Thyroid gland (tissue), 4 donors: ENCODE measurements at regions not wholly inside any gene's neighbourhood (a gene's known extent, or its start where the extent isn't known, plus 50 kb on each side); places are given as distances from the start of the nearest gene placed in this dataset.
A peak's percentile ranks its signal among the peaks of the same experiment; 100 is the strongest.
"Not testable (repeated sequence)": the region's sequence is repeated elsewhere in the genome, so short reads cannot be mapped to it uniquely, and the experiment has no call there.

Experiments used
- DNase-seq, 2 donors: peaks; one replicate each; pipeline ENCODE4 v3.0.0-alpha.2; 2019
- H3K27ac ChIP-seq, 3 donors: fragments of 200-600 bp; sonication (generic); 1 replicate in 2 of 3; 2 replicates in 1 of 3; pipeline ENCODE4 v1.5.1; 2016 to 2019; ENCODE audit warnings: mild to moderate bottlenecking in 1 of 3, moderate library complexity in 1 of 3
- H3K27me3 ChIP-seq: fragments of 200-600 bp; sonication (generic); one replicate; pipeline ENCODE4 v1.5.1; 2019
- H3K36me3 ChIP-seq, 2 donors: fragments of 200-600 bp; sonication (generic); one replicate each; pipeline ENCODE4 v1.5.1; 2016 to 2019
- H3K4me1 ChIP-seq, 2 donors: fragments of 200-600 bp; sonication (generic); one replicate each; pipeline ENCODE4 v1.5.1; 2017 to 2019
- H3K4me3 ChIP-seq, 3 donors: fragments of 200-600 bp; sonication (generic); replicated peaks in 1 of 3; 1 replicate in 2 of 3; 2 replicates in 1 of 3; pipeline ENCODE4 v1.5.1; 2016; ENCODE audit warnings: mild to moderate bottlenecking in 1 of 3
- H3K9me3 ChIP-seq: fragments of 200-600 bp; sonication (generic); one replicate; pipeline ENCODE4 v1.5.1; 2017
- POLR2A ChIP-seq, 2 donors: fragments of 450-650 bp; IDR thresholded peaks; one replicate each; pipeline ENCODE4 v1.6.1; 2017; ENCODE audit warnings: antibody characterized with exemption in 2 of 2, mild to moderate bottlenecking in 2 of 2, moderate library complexity in 1 of 2
- WGBS, 2 donors: methylation state at CpG; one replicate each; pipeline ENCODE4 v1.1.5; 2017; 5-methylcytosine and 5-hydroxymethylcytosine counted together
- intact Hi-C: fragments of 100-400 bp; cut with DNase I; formaldehyde crosslinking; loops from one replicate; pipeline ENCODE4 v1.15.1; 2023
- TF ChIP-seq, protein P1 (sequence below), 6 experiments: fragments of 200-600 bp in 3 of 6; fragments of 450-650 bp in 3 of 6; sonication (generic) in 3 of 6; IDR thresholded peaks; one replicate each; pipeline ENCODE4 v1.5.1; 2016 to 2019; ENCODE audit warnings: antibody characterized with exemption in 6 of 6, mild to moderate bottlenecking in 2 of 6, inconsistent platforms in 1 of 6, moderate library complexity in 1 of 6

DNA sequence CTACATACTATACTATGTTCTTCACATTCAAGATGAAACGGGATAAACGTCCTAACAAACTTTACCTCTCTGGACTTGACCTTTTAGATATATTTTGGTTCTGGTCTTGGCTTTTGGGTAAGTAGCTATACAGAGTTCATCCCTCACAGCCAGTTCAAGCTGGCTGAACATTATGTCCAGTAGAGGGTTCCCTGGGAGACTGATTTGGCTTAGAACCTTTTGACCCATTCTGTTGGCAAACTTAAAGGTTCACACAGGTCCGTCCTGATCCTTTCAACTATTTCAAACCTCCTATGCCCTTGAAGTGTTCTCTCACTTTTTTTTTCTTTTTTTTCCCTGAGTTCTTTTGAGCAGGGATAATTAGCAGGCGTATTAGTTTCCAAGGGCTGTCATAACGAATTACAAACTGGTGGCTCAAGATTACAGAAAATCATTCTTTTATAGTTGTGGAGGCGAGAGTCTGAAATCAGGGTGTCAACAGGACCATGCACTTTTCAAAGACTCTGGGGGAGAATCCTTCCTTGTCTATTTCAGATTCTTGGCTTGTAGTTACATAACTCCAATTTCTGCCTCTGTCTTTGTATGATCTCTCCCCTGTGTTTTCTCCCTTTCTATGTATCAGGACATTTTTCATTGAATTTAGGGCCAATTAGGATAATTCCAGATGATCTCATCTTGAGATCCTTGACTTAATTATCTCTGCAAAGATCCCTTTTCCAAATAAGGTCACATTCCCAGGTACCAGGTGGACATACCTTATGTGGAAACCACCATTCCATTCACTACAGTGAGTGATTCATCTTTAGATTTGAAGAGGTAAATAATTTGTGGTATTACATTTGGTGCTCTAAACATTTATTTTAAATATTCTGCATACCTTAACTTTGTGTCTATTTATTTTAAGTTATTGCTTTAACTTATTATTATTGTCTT, 257.4 kb upstream of the USP25 start:
- no peak overlapping the region for H3K4me3 ChIP-seq
- H3K9me3 ChIP-seq: no peaks in the 10 kb centered on the region
- TF ChIP-seq POLR2A (IDR thresholded peaks at IDR 0.05): no peak
- TF ChIP-seq, protein P1, sequence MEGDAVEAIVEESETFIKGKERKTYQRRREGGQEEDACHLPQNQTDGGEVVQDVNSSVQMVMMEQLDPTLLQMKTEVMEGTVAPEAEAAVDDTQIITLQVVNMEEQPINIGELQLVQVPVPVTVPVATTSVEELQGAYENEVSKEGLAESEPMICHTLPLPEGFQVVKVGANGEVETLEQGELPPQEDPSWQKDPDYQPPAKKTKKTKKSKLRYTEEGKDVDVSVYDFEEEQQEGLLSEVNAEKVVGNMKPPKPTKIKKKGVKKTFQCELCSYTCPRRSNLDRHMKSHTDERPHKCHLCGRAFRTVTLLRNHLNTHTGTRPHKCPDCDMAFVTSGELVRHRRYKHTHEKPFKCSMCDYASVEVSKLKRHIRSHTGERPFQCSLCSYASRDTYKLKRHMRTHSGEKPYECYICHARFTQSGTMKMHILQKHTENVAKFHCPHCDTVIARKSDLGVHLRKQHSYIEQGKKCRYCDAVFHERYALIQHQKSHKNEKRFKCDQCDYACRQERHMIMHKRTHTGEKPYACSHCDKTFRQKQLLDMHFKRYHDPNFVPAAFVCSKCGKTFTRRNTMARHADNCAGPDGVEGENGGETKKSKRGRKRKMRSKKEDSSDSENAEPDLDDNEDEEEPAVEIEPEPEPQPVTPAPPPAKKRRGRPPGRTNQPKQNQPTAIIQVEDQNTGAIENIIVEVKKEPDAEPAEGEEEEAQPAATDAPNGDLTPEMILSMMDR (IDR thresholded peaks at IDR 0.05): no peak
- no peaks in the 10 kb centered on the region for H3K36me3 ChIP-seq
- no peaks in the 10 kb centered on the region for H3K27me3 ChIP-seq
- no peak for DNase-seq
- no peak overlapping the region for H3K27ac ChIP-seq
- WGBS, 2 donors: 81 to 91% methylated on average over 6 of the region's 6 CpGs
- no peaks in the 10 kb centered on the region for H3K4me1 ChIP-seq
- intact Hi-C loops: no loop called here

DNA sequence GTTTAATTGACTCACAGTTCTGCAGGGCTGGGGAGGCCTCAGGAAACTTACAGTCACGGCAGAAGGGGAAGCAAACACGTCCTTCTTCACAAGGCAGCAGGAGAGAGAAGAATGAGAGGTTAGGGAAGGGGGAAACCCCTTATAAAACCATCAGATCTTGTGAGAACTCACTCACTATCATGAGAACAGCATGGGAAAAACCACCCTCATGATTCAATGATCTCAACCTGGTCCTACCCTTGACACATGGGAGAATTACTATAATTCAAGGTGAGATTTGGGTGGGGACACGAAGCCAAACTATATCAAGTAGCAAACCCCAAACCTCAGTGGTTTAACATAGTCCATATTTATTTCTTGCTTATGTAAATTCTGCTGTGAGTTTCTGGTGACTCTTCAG, 252.0 kb upstream of the USP25 start:
- DNase-seq, H3K27me3 ChIP-seq, H3K27ac ChIP-seq, intact Hi-C loops, H3K9me3 ChIP-seq, H3K4me1 ChIP-seq, H3K4me3 ChIP-seq, H3K36me3 ChIP-seq: not testable (repeated sequence)
- WGBS, 2 donors: 84 to 88% methylated on average over 3 of the region's 3 CpGs

DNA sequence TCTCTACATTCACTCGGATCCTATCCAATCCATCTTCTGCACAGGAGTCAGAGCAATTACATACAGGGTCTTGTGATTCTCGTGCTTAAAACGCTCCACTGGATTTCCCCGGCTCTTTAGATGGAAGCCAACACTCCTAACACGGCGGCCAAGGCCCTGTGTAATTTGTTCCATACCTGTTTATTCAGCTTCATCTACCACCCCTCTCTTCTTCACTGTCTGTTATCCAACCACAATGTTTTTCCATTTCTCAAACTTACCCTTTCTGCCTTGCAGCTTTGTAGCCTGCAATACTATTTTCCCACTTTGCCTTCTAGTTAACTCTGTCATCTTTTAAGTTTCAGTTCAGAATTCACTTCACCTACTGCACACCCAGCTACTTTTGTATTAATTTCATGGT, 249.6 kb upstream of the USP25 start:
- Histone ChIP-seq H3K9me3 (no peaks in the 10 kb centered on the region), H3K4me3 (no peak overlapping the region), H3K36me3 (no peaks in the 10 kb centered on the region), H3K4me1 (no peaks in the 10 kb centered on the region), H3K27ac (no peak overlapping the region), H3K27me3 (no peaks in the 10 kb centered on the region)
- TF ChIP-seq, protein P1 (IDR thresholded peaks at IDR 0.05): no peak
- TF ChIP-seq POLR2A (IDR thresholded peaks at IDR 0.05): no peak
- 78 to 83% methylated on average over 6 of the region's 6 CpGs for WGBS, 2 donors
- intact Hi-C loops: no loop called here
- no peak for DNase-seq

DNA sequence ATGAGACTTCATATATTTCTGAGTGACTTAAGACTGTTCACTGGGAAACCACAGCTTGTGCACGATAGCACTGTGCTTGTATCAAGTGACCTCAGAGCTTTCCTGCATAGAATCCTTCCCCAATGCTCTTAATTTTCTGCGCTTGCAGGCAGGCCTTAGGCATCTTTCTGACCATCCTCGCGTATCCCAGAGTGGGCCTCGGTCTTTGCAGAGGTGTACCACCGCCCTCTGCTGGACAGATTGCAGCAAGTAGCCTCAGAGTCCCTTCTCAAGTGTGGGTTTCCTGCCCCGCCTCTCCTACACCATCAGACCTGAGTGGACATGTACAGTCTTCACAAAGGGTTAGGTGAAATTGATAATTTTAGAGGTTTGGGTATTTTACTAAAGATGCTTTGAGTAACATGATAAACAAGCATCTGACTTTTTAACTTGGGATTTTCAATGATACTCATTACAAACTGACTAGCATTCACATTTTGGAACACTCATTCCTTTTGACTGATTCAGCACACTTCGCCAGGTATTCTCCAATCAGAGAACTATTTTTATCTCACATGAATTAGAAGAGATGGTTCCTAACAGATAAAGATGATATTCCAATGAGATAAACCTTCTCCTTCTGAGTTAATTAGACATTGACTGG, 246.5 kb upstream of the USP25 start:
- peak; percentile 81 to 86 for DNase-seq
- no peak for TF ChIP-seq POLR2A (IDR thresholded peaks at IDR 0.05)
- TF ChIP-seq, protein P1 (IDR thresholded peaks at IDR 0.05): peak; percentile 71 to 95 (median 79)
- intact Hi-C loops: no loop called here

DNA sequence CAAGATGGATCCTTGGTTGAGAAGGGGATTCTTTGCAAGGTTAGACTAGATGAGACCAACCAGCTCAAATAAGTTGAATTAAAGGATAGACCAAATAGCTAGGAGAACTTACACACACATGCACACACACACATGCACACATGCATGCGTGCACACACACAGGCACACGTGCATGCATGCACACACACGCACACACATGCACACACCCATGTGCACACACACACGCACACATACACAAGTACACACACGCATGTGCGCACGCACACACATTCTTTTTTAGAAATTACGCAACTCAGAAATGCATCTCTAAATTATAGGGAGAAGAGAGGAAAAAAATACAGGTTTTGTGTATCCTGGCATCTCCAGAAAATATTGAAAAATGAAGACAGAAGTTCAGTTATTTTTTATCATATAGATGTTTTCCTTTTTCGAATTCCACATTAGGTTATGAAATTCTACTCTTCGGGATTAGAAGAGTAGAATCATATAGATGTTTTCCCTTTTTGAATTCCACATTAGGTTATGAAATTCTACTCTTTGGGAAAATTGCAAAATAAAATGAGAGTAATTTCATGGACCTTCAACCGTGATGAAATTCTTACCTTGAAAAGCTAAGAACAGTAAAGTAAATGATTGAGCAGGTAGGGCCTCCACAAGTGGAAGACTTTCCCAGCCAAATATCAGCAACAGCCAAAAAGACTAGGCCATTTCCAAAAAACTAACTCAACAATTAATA, 243.2 kb upstream of the USP25 start:
- no peak for TF ChIP-seq POLR2A (IDR thresholded peaks at IDR 0.05)
- TF ChIP-seq, protein P1 (IDR thresholded peaks at IDR 0.05): no peak
- intact Hi-C loops: loop anchor here (5.0 kb wide), 1 partner anchor 624 kb away; no protein-coding TSS in a partner anchor
- 82 to 91% methylated on average over 11 of the region's 11 CpGs for WGBS, 2 donors
- H3K4me1 ChIP-seq: no peaks in the 10 kb centered on the region
- no peak overlapping the region for H3K4me3 ChIP-seq
- no peaks in the 10 kb centered on the region for H3K9me3 ChIP-seq
- H3K27ac ChIP-seq: no peak overlapping the region
- no peaks in the 10 kb centered on the region for H3K36me3 ChIP-seq
- no peaks in the 10 kb centered on the region for H3K27me3 ChIP-seq
- DNase-seq: no peak

More for the DNA sequence above, 246.5 kb upstream of the USP25 start:
- no peaks in the 10 kb centered on the region for H3K27me3 ChIP-seq
- H3K4me1 ChIP-seq: no peaks in the 10 kb centered on the region
- 19 to 20% methylated on average over 8 of the region's 8 CpGs for WGBS, 2 donors
- H3K9me3 ChIP-seq: no peaks in the 10 kb centered on the region
- H3K36me3 ChIP-seq: no peaks in the 10 kb centered on the region
- no peak overlapping the region for H3K27ac ChIP-seq
- no peak overlapping the region for H3K4me3 ChIP-seq
